ENCODE measurements at regions not wholly inside any gene's neighbourhood (a gene's known extent, or its start where the extent isn't known, plus 50 kb on each side); places are given as distances from the start of the nearest gene placed in this dataset.

DNA sequence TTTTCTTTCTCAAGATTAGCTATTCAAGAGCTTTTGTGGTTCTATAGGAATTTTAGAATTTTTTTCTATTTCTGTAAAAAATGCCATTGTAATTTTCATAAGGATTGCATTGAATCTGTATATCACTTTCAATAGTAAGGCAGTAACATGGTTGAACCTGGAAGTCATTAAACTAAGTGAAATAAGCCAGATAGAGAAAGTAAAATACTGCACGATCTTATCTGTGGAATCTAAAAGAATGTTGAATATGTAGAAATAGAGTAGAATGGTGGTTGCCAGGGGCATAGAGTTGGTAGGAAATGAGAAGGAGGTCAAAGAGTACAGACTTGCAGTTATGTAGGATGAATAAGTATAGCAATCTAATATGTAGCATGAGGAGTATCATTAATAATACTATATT is 1073.5 kb upstream of the LRRN3 start:
- TF ChIP-seq ZNF274 (IDR thresholded peaks at IDR 0.05; ENCODE audit: low read depth, low read length) (no peak), YY1 (IDR thresholded peaks at IDR 0.05; ENCODE audit: insufficient read depth, insufficient read length) (no peak)
